ENCODE measurements at regions not wholly inside any gene's neighbourhood (a gene's known extent, or its start where the extent isn't known, plus 50 kb on each side); places are given as distances from the start of the nearest gene placed in this dataset.

DNA sequence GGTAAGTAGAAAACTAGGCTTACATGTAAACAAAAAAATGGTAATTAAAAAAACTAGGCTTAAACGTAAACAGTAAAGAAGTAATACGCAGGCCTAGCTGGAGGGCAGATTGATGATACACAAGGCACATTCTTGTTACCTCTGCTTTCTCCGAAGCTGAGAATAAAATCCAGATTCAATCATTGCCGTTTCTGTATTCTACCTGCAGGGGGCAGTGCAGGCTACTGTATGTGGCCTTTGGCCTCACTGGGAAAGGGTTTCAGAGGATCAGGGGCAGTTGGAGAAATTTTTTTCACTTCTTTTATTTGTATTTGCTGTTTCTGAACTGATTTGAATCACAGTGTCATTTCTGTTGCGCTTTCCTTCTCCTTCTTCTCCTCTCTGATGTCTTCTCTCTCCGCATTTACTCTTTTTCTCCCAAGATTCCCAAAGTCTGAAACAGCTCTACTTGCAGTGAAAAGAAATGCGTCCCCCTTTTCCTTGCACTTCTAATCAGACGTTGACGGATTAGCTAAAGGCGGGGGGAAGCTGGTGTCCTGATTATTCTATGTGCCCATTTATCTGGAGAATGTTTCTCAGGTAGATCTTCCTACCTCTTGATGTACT is 67.1 kb upstream of the MCTP2 start:
- peaks cover 2% of the 10 kb centered on the region for H3K9me3 Mint-ChIP-seq (ENCODE audit: unreplicated experiment)
- peak; percentile 68 for DNase-seq
- H3K4me1 Mint-ChIP-seq (ENCODE audit: low read depth, unreplicated experiment): no peaks in the 10 kb centered on the region
- no peak overlapping the region for H3K27ac Mint-ChIP-seq (ENCODE audit: unreplicated experiment)
- H3K27me3 Mint-ChIP-seq (ENCODE audit: unreplicated experiment): peaks cover 2% of the 10 kb centered on the region
- no peaks in the 10 kb centered on the region for H3K36me3 Mint-ChIP-seq (ENCODE audit: unreplicated experiment)
- TF ChIP-seq, protein P1, sequence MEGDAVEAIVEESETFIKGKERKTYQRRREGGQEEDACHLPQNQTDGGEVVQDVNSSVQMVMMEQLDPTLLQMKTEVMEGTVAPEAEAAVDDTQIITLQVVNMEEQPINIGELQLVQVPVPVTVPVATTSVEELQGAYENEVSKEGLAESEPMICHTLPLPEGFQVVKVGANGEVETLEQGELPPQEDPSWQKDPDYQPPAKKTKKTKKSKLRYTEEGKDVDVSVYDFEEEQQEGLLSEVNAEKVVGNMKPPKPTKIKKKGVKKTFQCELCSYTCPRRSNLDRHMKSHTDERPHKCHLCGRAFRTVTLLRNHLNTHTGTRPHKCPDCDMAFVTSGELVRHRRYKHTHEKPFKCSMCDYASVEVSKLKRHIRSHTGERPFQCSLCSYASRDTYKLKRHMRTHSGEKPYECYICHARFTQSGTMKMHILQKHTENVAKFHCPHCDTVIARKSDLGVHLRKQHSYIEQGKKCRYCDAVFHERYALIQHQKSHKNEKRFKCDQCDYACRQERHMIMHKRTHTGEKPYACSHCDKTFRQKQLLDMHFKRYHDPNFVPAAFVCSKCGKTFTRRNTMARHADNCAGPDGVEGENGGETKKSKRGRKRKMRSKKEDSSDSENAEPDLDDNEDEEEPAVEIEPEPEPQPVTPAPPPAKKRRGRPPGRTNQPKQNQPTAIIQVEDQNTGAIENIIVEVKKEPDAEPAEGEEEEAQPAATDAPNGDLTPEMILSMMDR (IDR thresholded peaks at IDR 0.05; ENCODE audit: partially characterized antibody, unreplicated experiment): peak; percentile 92
- H3K4me3 Mint-ChIP-seq (ENCODE audit: unreplicated experiment): no peak overlapping the region

DNA sequence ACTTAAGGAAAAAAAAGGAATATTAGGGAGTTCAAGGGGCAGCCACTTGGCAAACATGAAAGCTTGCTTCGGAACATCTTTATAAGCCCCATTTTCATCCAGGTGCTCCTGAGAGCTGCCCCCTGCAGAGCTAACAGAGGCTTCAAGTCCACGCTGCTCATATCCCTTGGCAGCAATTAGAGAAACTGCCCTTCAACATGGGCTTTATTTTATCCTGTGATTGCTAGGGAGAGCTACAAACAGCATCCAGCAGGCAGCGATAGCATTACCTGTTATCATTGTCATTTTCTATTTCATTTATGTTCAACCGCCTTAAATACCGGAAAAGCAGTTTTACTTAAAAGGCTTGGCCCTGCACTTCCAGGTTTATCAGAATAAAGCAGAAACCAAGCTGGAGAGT is 68.4 kb upstream of the MCTP2 start:
- H3K9me3 Mint-ChIP-seq (ENCODE audit: unreplicated experiment): peaks cover 2% of the 10 kb centered on the region
- H3K36me3 Mint-ChIP-seq (ENCODE audit: unreplicated experiment): no peaks in the 10 kb centered on the region
- no peaks in the 10 kb centered on the region for H3K4me1 Mint-ChIP-seq (ENCODE audit: low read depth, unreplicated experiment)
- H3K27ac Mint-ChIP-seq (ENCODE audit: unreplicated experiment): no peak overlapping the region
- DNase-seq: no peak
- peaks cover 2% of the 10 kb centered on the region for H3K27me3 Mint-ChIP-seq (ENCODE audit: unreplicated experiment)
- no peak overlapping the region for H3K4me3 Mint-ChIP-seq (ENCODE audit: unreplicated experiment)
- TF ChIP-seq, protein P1 (IDR thresholded peaks at IDR 0.05; ENCODE audit: partially characterized antibody, unreplicated experiment): no peak

DNA sequence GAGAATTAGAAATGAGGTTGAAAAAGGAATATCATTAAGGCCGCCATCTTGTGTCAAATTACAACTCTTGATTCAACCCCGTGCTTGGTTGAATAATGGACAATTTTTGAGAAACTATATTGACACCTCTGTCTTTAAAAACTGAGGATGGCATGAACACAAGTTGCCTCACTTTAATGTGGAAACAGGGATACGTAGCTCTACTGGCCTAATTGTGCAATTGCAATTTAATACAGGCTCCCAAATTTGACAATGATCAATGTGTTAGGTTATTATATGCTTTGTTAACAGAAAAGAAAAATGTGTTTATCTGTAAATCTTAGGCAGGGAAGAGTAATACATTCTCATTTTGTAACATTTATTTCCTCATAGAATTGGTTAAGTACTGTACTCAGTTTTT is 77.1 kb upstream of the MCTP2 start:
- DNase-seq: no peak
- Mint-ChIP-seq H3K27me3 (ENCODE audit: unreplicated experiment) (peaks cover 3% of the 10 kb centered on the region), H3K27ac (ENCODE audit: unreplicated experiment) (no peak overlapping the region), H3K9me3 (ENCODE audit: unreplicated experiment) (no peaks in the 10 kb centered on the region), H3K36me3 (ENCODE audit: unreplicated experiment) (no peaks in the 10 kb centered on the region), H3K4me3 (ENCODE audit: unreplicated experiment) (no peak overlapping the region), H3K4me1 (ENCODE audit: low read depth, unreplicated experiment) (no peaks in the 10 kb centered on the region)
- TF ChIP-seq, protein P1 (IDR thresholded peaks at IDR 0.05; ENCODE audit: partially characterized antibody, unreplicated experiment): no peak

DNA sequence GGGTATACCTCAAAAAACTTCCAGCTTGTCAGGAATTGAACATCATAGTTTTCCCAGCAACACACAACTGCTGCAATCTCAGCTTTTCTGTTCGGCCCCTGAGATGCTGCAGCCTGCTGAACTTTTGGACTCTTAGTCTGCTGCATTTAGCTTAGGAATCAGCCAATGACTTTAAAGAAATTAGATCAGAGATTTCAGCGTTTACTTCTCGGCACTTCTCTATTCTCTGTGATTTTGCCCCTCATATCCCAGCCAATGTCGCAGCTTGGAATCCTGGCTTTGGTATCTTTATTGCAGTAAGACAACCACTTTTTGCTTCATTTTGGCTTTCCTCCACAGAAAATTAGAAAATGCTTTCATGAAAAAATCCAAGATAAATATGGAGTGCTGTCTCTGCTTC is 86.3 kb upstream of the MCTP2 start:
- no peaks in the 10 kb centered on the region for H3K27me3 Mint-ChIP-seq (ENCODE audit: unreplicated experiment)
- no peaks in the 10 kb centered on the region for H3K36me3 Mint-ChIP-seq (ENCODE audit: unreplicated experiment)
- no peak for DNase-seq
- H3K9me3 Mint-ChIP-seq (ENCODE audit: unreplicated experiment): peaks cover 4% of the 10 kb centered on the region
- TF ChIP-seq, protein P1 (IDR thresholded peaks at IDR 0.05; ENCODE audit: partially characterized antibody, unreplicated experiment): no peak
- peaks cover 3% of the 10 kb centered on the region for H3K4me1 Mint-ChIP-seq (ENCODE audit: low read depth, unreplicated experiment)
- H3K27ac Mint-ChIP-seq (ENCODE audit: unreplicated experiment): no peak overlapping the region
- no peak overlapping the region for H3K4me3 Mint-ChIP-seq (ENCODE audit: unreplicated experiment)

DNA sequence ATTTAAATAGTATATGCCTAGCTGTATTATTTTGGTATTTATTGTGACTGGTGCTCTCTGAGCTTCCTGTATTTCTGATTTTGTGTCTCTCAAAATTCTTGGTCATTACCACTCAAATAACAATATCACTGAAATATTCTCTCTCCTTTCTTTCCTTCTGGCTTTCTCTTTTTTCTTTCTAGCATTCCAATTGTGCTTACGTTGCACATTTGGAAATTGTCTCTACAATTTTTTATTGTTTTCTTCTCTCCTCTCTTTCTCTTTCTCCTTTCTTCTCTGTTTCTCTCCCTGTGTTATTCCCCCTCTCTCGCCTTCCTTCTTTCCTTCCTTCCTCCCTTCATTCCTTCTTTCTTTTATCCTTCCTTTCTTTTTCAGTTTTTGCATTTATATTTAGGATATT is 89.6 kb upstream of the MCTP2 start:
- DNase-seq: no peak
- H3K36me3 Mint-ChIP-seq (ENCODE audit: unreplicated experiment): no peaks in the 10 kb centered on the region
- H3K4me3 Mint-ChIP-seq (ENCODE audit: unreplicated experiment): no peak overlapping the region
- H3K4me1 Mint-ChIP-seq (ENCODE audit: low read depth, unreplicated experiment): peaks cover 3% of the 10 kb centered on the region
- peaks cover 3% of the 10 kb centered on the region for H3K9me3 Mint-ChIP-seq (ENCODE audit: unreplicated experiment)
- no peak overlapping the region for H3K27ac Mint-ChIP-seq (ENCODE audit: unreplicated experiment)
- TF ChIP-seq, protein P1 (IDR thresholded peaks at IDR 0.05; ENCODE audit: partially characterized antibody, unreplicated experiment): no peak
- no peaks in the 10 kb centered on the region for H3K27me3 Mint-ChIP-seq (ENCODE audit: unreplicated experiment)
